H1 (cell line): ENCODE measurements at regions not wholly inside any gene's neighbourhood (a gene's known extent, or its start where the extent isn't known, plus 50 kb on each side); places are given as distances from the start of the nearest gene placed in this dataset.

Source experiments
- CTCF ChIA-PET: fragments of 300-600 bp; sonication (Branson Sonifier 250); formaldehyde crosslinking; loops from one replicate; lab custom pipeline; 2021; ENCODE audit not compliant: partially characterized antibody; lab: Charles Lee
- POLR2A ChIA-PET: fragments of 300-600 bp; sonication (Branson Sonifier 250); formaldehyde crosslinking; loops from one replicate; lab custom pipeline; 2021; ENCODE audit warnings: inconsistent platforms; ENCODE audit not compliant: partially characterized antibody; lab: Charles Lee
- DNase-seq, 2 experiments: peaks; one replicate each; pipeline versions ENCODE4 v3.0.0 to v3.0.0-alpha.2; 2010 to 2022; ENCODE audit warnings: low spot score in 2 of 2, low read depth in 1 of 2, mixed read lengths in 1 of 2
- FAIRE-seq: peaks from 2 replicates; lab custom pipeline; 2011; peaks lifted over from hg19 to GRCh38; lab: Jason Lieb, UNC
- H2AFZ ChIP-seq: 2 replicates; pipeline ENCODE4 v1.8.1; 2012; ENCODE audit warnings: low read length, inconsistent platforms
- H2AK5ac ChIP-seq: 2 replicates; pipeline ENCODE4 v1.6.1; 2013; ENCODE audit warnings: low read depth, low read length
- H2BK120ac ChIP-seq: replicated peaks from 2 replicates; pipeline ENCODE3; 2013; ENCODE audit warnings: low read depth, low read length, inconsistent platforms
- H2BK12ac ChIP-seq: 2 replicates; pipeline ENCODE4 v1.6.1; 2013; ENCODE audit warnings: low read depth, low read length
- H2BK15ac ChIP-seq: 2 replicates; pipeline ENCODE4 v1.6.1; 2013; ENCODE audit warnings: low read length
- H2BK20ac ChIP-seq: 2 replicates; pipeline ENCODE4 v1.6.1; 2013; ENCODE audit warnings: low read length
- H2BK5ac ChIP-seq: 2 replicates; pipeline ENCODE4 v1.6.1; 2013; ENCODE audit warnings: low read depth, low read length
- H3K14ac ChIP-seq: 2 replicates; pipeline ENCODE4 v1.6.1; 2013; ENCODE audit warnings: inconsistent platforms; ENCODE audit not compliant: insufficient read length
- H3K18ac ChIP-seq: 2 replicates; pipeline ENCODE4 v1.6.1; 2013; ENCODE audit warnings: low read length; ENCODE audit errors: extremely low read depth
- H3K23ac ChIP-seq: 2 replicates; pipeline ENCODE4 v1.6.1; 2013; ENCODE audit warnings: inconsistent platforms; ENCODE audit not compliant: insufficient read length
- H3K23me2 ChIP-seq: 2 replicates; pipeline ENCODE4 v1.6.1; 2013; ENCODE audit warnings: low read depth, low read length
- H3K27ac ChIP-seq: 2 replicates; pipeline ENCODE4 v1.6.1; 2011; ENCODE audit warnings: low read depth, low read length, inconsistent platforms
- H3K27me3 ChIP-seq, 4 experiments: replicated peaks in 1 of 4; 1 replicate in 1 of 4; 2 replicates in 3 of 4; pipeline versions ENCODE4 v1.6.1 to v1.8.1; 2011 to 2013; ENCODE audit warnings: low read length in 3 of 4, mild to moderate bottlenecking in 3 of 4, inconsistent platforms in 2 of 4, mixed read lengths in 2 of 4, moderate library complexity in 1 of 4; ENCODE audit not compliant: control insufficient read depth in 3 of 4, insufficient read depth in 3 of 4; ENCODE audit errors: extremely low read depth in 1 of 4
- H3K36me3 ChIP-seq, 4 experiments: 2 replicates each; pipeline versions ENCODE4 v1.6.1 to v1.8.1; 2011 to 2013; ENCODE audit warnings: mild to moderate bottlenecking in 4 of 4, low read length in 3 of 4, moderate library complexity in 2 of 4, control low read depth in 1 of 4, inconsistent platforms in 1 of 4; ENCODE audit not compliant: insufficient read depth in 4 of 4, control insufficient read depth in 2 of 4
- H3K4ac ChIP-seq: replicated peaks from 2 replicates; pipeline ENCODE3; 2013; ENCODE audit warnings: low read length, low read depth, mixed read lengths, inconsistent platforms; ENCODE audit not compliant: insufficient read length
- H3K4me1 ChIP-seq, 4 experiments: replicated peaks in 1 of 4; 1 replicate in 1 of 4; 2 replicates in 3 of 4; pipeline versions ENCODE4 v1.6.1 to v1.8.1; 2011 to 2013; ENCODE audit warnings: low read length in 3 of 4, inconsistent platforms in 2 of 4, mixed read lengths in 1 of 4; ENCODE audit not compliant: insufficient read depth in 4 of 4, control insufficient read depth in 3 of 4
- H3K4me2 ChIP-seq, 2 experiments: 2 replicates each; pipeline versions ENCODE4 v1.6.1 to v1.8.1; 2011 to 2013; ENCODE audit warnings: low read depth in 2 of 2, low read length in 2 of 2, control low read depth in 1 of 2, inconsistent platforms in 1 of 2, mild to moderate bottlenecking in 1 of 2; ENCODE audit not compliant: insufficient read depth in 1 of 2
- H3K4me3 ChIP-seq, 4 experiments: fragments of 200-600, 300-600 bp in 1 of 4; sonication (generic), shearing (Covaris generic), sonication (Bioruptor Twin) in 1 of 4; 2 replicates each; pipeline versions ENCODE4 v1.5.1 to v1.8.1; 2011 to 2016; ENCODE audit warnings: low read length in 4 of 4, low read depth in 3 of 4, control low read depth in 2 of 4, inconsistent platforms in 2 of 4, mild to moderate bottlenecking in 2 of 4, mixed read lengths in 1 of 4, moderate library complexity in 1 of 4; ENCODE audit not compliant: insufficient read depth in 2 of 4; ENCODE audit errors: extremely low read depth in 1 of 4
- H3K56ac ChIP-seq: replicated peaks from 2 replicates; pipeline ENCODE3; 2013; ENCODE audit warnings: low read depth, mild to moderate bottlenecking, mixed read lengths, low read length, inconsistent platforms; ENCODE audit not compliant: insufficient read length
- H3K79me1 ChIP-seq: 2 replicates; pipeline ENCODE4 v1.6.1; 2013; ENCODE audit warnings: low read depth, low read length, control low read depth
- H3K79me2 ChIP-seq, 2 experiments: 2 replicates each; pipeline versions ENCODE4 v1.6.1 to v1.8.1; 2012 to 2013; ENCODE audit warnings: low read length in 2 of 2, mild to moderate bottlenecking in 2 of 2, inconsistent platforms in 1 of 2; ENCODE audit not compliant: insufficient read depth in 2 of 2, control insufficient read depth in 1 of 2
- H3K9ac ChIP-seq, 4 experiments: replicated peaks in 1 of 4; 1 replicate in 1 of 4; 2 replicates in 3 of 4; pipeline versions ENCODE4 v1.6.1 to v1.8.1; 2011 to 2013; ENCODE audit warnings: low read depth in 3 of 4, low read length in 3 of 4, control low read depth in 2 of 4, mild to moderate bottlenecking in 2 of 4, moderate library complexity in 2 of 4, inconsistent platforms in 1 of 4; ENCODE audit errors: extremely low read depth in 1 of 4
- H3K9me3 ChIP-seq, 2 experiments: 2 replicates each; pipeline versions ENCODE4 v1.6.1 to v1.8.1; 2012 to 2013; ENCODE audit warnings: mild to moderate bottlenecking in 2 of 2, moderate library complexity in 2 of 2, control low read depth in 1 of 2, inconsistent platforms in 1 of 2, low read depth in 1 of 2, low read length in 1 of 2, mixed read lengths in 1 of 2; ENCODE audit not compliant: insufficient read depth in 2 of 2
- H4K20me1 ChIP-seq, 2 experiments: replicated peaks in 1 of 2; 2 replicates each; pipeline versions ENCODE3 to v1.8.1; 2011 to 2013; ENCODE audit warnings: inconsistent platforms in 2 of 2, low read length in 2 of 2, mild to moderate bottlenecking in 1 of 2; ENCODE audit not compliant: insufficient read depth in 2 of 2, control insufficient read depth in 1 of 2
- H4K5ac ChIP-seq: 2 replicates; pipeline ENCODE4 v1.6.1; 2013; ENCODE audit warnings: low read length, low read depth, mixed read lengths, inconsistent platforms; ENCODE audit not compliant: insufficient read length
- H4K8ac ChIP-seq: 2 replicates; pipeline ENCODE4 v1.8.0; 2013; ENCODE audit warnings: mild to moderate bottlenecking, moderate library complexity, low read length, inconsistent platforms; ENCODE audit not compliant: insufficient read depth; ENCODE audit errors: extremely low read depth
- H4K91ac ChIP-seq: replicated peaks from 2 replicates; pipeline ENCODE3; 2013; ENCODE audit warnings: low read length, mixed read lengths, inconsistent platforms; ENCODE audit not compliant: insufficient read length
- BCL11A ChIP-seq, 2 experiments: IDR thresholded peaks; one replicate each; pipeline ENCODE4 v1.6.1; 2011; ENCODE audit warnings: low read depth in 2 of 2, low read length in 2 of 2, mild to moderate bottlenecking in 2 of 2
- CHD1 ChIP-seq: IDR thresholded peaks from 2 replicates; pipeline ENCODE4 v1.6.1; 2012; ENCODE audit warnings: low read depth, low read length, improper control_type of control experiment
- CHD2 ChIP-seq: IDR thresholded peaks from 2 replicates; pipeline ENCODE4 v1.6.1; 2012; ENCODE audit warnings: low read length, improper control_type of control experiment
- CREB1 ChIP-seq: IDR thresholded peaks from 2 replicates; pipeline ENCODE4 v1.6.1; 2012; ENCODE audit warnings: inconsistent platforms
- EGR1 ChIP-seq: IDR thresholded peaks from 2 replicates; pipeline ENCODE4 v1.6.1; 2011; ENCODE audit warnings: low read depth, low read length, borderline replicate concordance
- EP300 ChIP-seq, 2 experiments: IDR thresholded peaks; 1 replicate in 1 of 2; 2 replicates in 1 of 2; pipeline ENCODE4 v1.6.1; 2011 to 2012; ENCODE audit warnings: low read depth in 2 of 2, low read length in 2 of 2, mild to moderate bottlenecking in 2 of 2, borderline replicate concordance in 1 of 2, inconsistent platforms in 1 of 2, moderate library complexity in 1 of 2
- KDM1A ChIP-seq: fragments of 200-600, 300-600 bp; sonication (generic); IDR thresholded peaks from 2 replicates; pipeline ENCODE4 v1.7.1; 2016; ENCODE audit warnings: mild to moderate bottlenecking, low read length, borderline replicate concordance
- KDM5A ChIP-seq: fragments of 200-600 bp; IDR thresholded peaks from 2 replicates; pipeline ENCODE4 v1.7.1; 2012; ENCODE audit warnings: mild to moderate bottlenecking, low read length, inconsistent platforms, mixed read lengths
- NANOG ChIP-seq: IDR thresholded peaks from 2 replicates; pipeline ENCODE4 v1.6.1; 2011; ENCODE audit warnings: low read length, low read depth, mild to moderate bottlenecking, inconsistent platforms; ENCODE audit not compliant: insufficient read depth, poor library complexity, severe bottlenecking
- POLR2A ChIP-seq, 2 experiments: IDR thresholded peaks; 1 replicate in 1 of 2; 2 replicates in 1 of 2; pipeline ENCODE4 v1.6.1; 2011; ENCODE audit warnings: low read depth in 2 of 2, low read length in 2 of 2, mild to moderate bottlenecking in 2 of 2; ENCODE audit errors: control extremely low read depth in 1 of 2
- POU5F1 ChIP-seq: IDR thresholded peaks from 2 replicates; pipeline ENCODE4 v1.6.1; 2011; ENCODE audit warnings: low read depth, mild to moderate bottlenecking, low read length, moderate library complexity
- RFX5 ChIP-seq: IDR thresholded peaks from 2 replicates; pipeline ENCODE4 v1.6.1; 2011; ENCODE audit warnings: low read depth, low read length, improper control_type of control experiment, borderline replicate concordance
- SIX5 ChIP-seq: IDR thresholded peaks from 2 replicates; pipeline ENCODE4 v1.6.1; 2011; ENCODE audit warnings: mild to moderate bottlenecking, low read depth, low read length
- SP2 ChIP-seq: IDR thresholded peaks from 2 replicates; pipeline ENCODE4 v1.6.1; 2012; ENCODE audit warnings: mild to moderate bottlenecking, low read length, inconsistent platforms
- SRF ChIP-seq: IDR thresholded peaks from 2 replicates; pipeline ENCODE4 v1.6.1; 2011; ENCODE audit warnings: mild to moderate bottlenecking, low read depth, low read length, moderate library complexity
- WGBS, 2 experiments: shearing (Covaris generic) in 1 of 2; methylation state at CpG; one replicate each; pipeline versions ENCODE4 v1.1.6 to v1.1.7; 2013 to 2015; ENCODE audit warnings: low lambda C conversion rate in 2 of 2, mixed read lengths in 2 of 2, inconsistent platforms in 1 of 2, low coverage in 1 of 2, missing lambda C conversion rate in 1 of 2; ENCODE audit not compliant: insufficient replicate concordance in 2 of 2, insufficient coverage in 1 of 2, insufficient read length in 1 of 2; ENCODE audit errors: extremely low coverage in 1 of 2, missing lambda C conversion rate in 1 of 2; 5-methylcytosine and 5-hydroxymethylcytosine counted together
- TF ChIP-seq, protein P1 (sequence below): IDR thresholded peaks from 2 replicates; pipeline ENCODE4 v1.6.1; 2011; ENCODE audit warnings: low read depth, mild to moderate bottlenecking, low read length; ENCODE audit not compliant: insufficient read depth

DNA sequence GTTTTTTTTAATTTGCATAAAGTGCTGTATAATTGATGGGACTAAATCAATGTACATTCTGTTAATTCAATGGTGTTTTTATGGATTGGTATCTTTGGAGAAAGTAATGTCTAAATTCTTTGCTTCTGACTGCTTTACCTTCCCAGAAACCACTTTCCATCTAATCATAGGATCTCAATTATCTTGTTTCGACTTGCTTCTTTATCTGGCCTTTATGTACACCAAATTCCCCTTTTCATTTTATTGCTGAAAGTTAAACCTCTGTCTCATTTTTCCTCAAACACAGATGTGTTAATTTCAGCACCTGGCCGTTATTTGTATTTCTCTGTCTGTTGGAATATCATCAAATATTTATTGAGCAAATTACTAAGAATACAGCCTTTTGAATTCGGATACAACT, 287.3 kb upstream of the GBE1 start:
- CTCF ChIA-PET: no interaction called here
- Histone ChIP-seq H3K79me2 (no peaks in the 10 kb centered on the region), H3K79me1 (no peaks in the 10 kb centered on the region), H2BK20ac (no peak overlapping the region), H3K9ac (no peak overlapping the region), H3K4ac (no peak overlapping the region), H2AK5ac (no peak overlapping the region), H2BK15ac (no peak overlapping the region), H3K27ac (no peak overlapping the region), H2BK5ac (no peak overlapping the region), H3K23ac (no peak overlapping the region), H3K18ac (no peak overlapping the region), H4K8ac (no peak overlapping the region), H4K5ac (no peak overlapping the region), H3K4me2 (no peak overlapping the region), H3K23me2 (no peaks in the 10 kb centered on the region; the same call in 1 of the 2 replicates), H3K56ac (no peak overlapping the region), H3K4me3 (no peak overlapping the region), H4K20me1 (no peaks in the 10 kb centered on the region), H3K4me1 (no peaks in the 10 kb centered on the region), H2BK12ac (no peak overlapping the region), H4K91ac (no peak overlapping the region), H3K14ac (no peak overlapping the region), H3K27me3 (no peaks in the 10 kb centered on the region), H3K36me3 (no peaks in the 10 kb centered on the region), H2AFZ (no peak overlapping the region), H3K9me3 (no peaks in the 10 kb centered on the region), H2BK120ac (no peak overlapping the region)
- POLR2A ChIA-PET: no interaction called here
- DNase-seq (no peak), FAIRE-seq (no peak)
- TF ChIP-seq KDM5A: no peak
- TF ChIP-seq RFX5: no peak
- TF ChIP-seq CHD1: no peak
- no peak for TF ChIP-seq BCL11A (IDR thresholded peaks at IDR 0.05; ENCODE audit: low read depth in 2 of 2, low read length in 2 of 2)
- TF ChIP-seq SP2: no peak
- no peak for TF ChIP-seq SRF
- no peak for TF ChIP-seq SIX5
- TF ChIP-seq, protein P1, sequence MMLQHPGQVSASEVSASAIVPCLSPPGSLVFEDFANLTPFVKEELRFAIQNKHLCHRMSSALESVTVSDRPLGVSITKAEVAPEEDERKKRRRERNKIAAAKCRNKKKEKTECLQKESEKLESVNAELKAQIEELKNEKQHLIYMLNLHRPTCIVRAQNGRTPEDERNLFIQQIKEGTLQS: no peak
- no peak for TF ChIP-seq POLR2A (IDR thresholded peaks at IDR 0.05; ENCODE audit: control extremely low read depth in 1 of 2, low read depth in 2 of 2, low read length in 2 of 2)
- no peak for TF ChIP-seq KDM1A
- TF ChIP-seq EGR1: no peak
- no peak for TF ChIP-seq EP300 (IDR thresholded peaks at IDR 0.05; ENCODE audit: borderline replicate concordance in 1 of 2, low read depth in 2 of 2, low read length in 2 of 2)
- TF ChIP-seq CHD2: no peak
- no peak for TF ChIP-seq POU5F1
- no peak for TF ChIP-seq CREB1
- TF ChIP-seq NANOG: no peak
- 94% methylated on average over 3 of the region's 3 CpGs; no CpG with 5 or more reads in 1 of the 2 experiments for WGBS, 2 experiments
